ENCODE measurements at regions not wholly inside any gene's neighbourhood (a gene's known extent, or its start where the extent isn't known, plus 50 kb on each side); places are given as distances from the start of the nearest gene placed in this dataset.

DNA sequence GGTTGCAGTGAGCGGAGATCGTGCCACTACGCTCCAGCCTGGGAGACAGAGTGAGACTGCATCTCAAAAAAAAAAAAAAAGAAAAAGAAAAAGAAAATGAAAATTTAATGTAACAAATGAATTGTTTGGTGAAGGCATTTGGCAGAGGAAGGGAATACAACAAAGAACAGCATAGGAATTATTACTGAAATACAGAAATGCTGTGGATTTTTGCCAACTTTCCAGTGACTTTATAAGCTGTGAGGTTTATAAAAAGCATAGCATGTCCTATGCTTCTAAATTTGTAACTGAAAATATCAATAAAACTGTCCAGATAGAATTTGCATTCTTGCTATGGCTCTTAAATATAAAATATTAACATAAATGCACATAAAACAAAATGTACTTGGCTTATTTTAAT is 112.9 kb upstream of the IRS2 start:
- no peak overlapping the region for H3K27ac ChIP-seq
- no peak for DNase-seq
- H3K9me3 ChIP-seq: no peaks in the 10 kb centered on the region
- H3K4me3 ChIP-seq: no peak overlapping the region
- intact Hi-C loops (cut with DNase I): no loop called here
- no peaks in the 10 kb centered on the region for H3K4me1 ChIP-seq
- H3K9ac ChIP-seq (ENCODE audit: low read depth in 2 of 2, low read length in 2 of 2): no peak overlapping the region
- no peak for TF ChIP-seq CTCF (IDR thresholded peaks at IDR 0.05)
- H3K27me3 ChIP-seq: no peaks in the 10 kb centered on the region
- no peaks in the 10 kb centered on the region for H3K36me3 ChIP-seq

GRCh38 chr13:109897988-109898624 is 111.7 kb upstream of the IRS2 start:
- no peak for DNase-seq
- TF ChIP-seq CTCF (IDR thresholded peaks at IDR 0.05): no peak
- H3K27ac ChIP-seq: no peak overlapping the region
- intact Hi-C loops (cut with DNase I): no loop called here
- no peaks in the 10 kb centered on the region for H3K27me3 ChIP-seq
- no peak overlapping the region for H3K4me3 ChIP-seq
- H3K9me3 ChIP-seq: no peaks in the 10 kb centered on the region
- H3K9ac ChIP-seq (ENCODE audit: low read depth in 2 of 2, low read length in 2 of 2): no peak overlapping the region
- no peaks in the 10 kb centered on the region for H3K36me3 ChIP-seq
- no peaks in the 10 kb centered on the region for H3K4me1 ChIP-seq

GRCh38 chr13:109892101-109892500 is 105.7 kb upstream of the IRS2 start:
- Histone ChIP-seq H3K4me1 (no peaks in the 10 kb centered on the region), H3K9me3 (no peaks in the 10 kb centered on the region), H3K9ac (ENCODE audit: low read depth in 2 of 2, low read length in 2 of 2) (no peak overlapping the region), H3K27ac (no peak overlapping the region), H3K36me3 (no peaks in the 10 kb centered on the region), H3K27me3 (no peaks in the 10 kb centered on the region), H3K4me3 (no peak overlapping the region)
- no peak for TF ChIP-seq CTCF (IDR thresholded peaks at IDR 0.05)
- intact Hi-C loops (cut with DNase I): no loop called here
- DNase-seq: no peak

- intact Hi-C loops (cut with DNase I): no loop called here
- Histone ChIP-seq H3K4me3 (no peak overlapping the region), H3K9me3 (no peaks in the 10 kb centered on the region), H3K36me3 (no peaks in the 10 kb centered on the region), H3K9ac (ENCODE audit: low read depth in 2 of 2, low read length in 2 of 2) (no peak overlapping the region), H3K27ac (no peak overlapping the region), H3K27me3 (no peaks in the 10 kb centered on the region), H3K4me1 (no peaks in the 10 kb centered on the region)
- no peak for TF ChIP-seq CTCF (IDR thresholded peaks at IDR 0.05)
- no peak for DNase-seq
Observed at GRCh38 chr13:109885235-109885634, 98.9 kb upstream of the IRS2 start.

DNA sequence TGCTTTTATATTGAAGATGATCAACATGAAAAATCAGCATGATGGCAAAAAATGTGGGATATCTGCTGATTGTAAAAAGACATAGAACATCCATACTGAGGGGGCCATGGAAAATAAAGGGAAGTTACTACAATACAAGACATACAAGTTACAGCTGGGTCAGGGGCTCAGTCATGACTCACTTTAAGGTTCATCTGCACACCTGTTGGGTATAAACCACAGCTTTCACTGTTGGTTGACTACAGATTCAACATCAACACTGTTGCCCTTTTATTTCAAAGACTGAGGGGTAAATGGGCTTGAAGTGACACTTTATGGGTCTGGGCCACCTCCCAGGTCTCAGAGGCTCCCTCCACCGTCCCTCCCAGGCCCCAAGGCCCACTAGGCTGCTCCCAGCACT is 98.1 kb upstream of the IRS2 start:
- Histone ChIP-seq H3K27ac (no peak overlapping the region), H3K4me3 (no peak overlapping the region), H3K4me1 (no peaks in the 10 kb centered on the region), H3K9ac (ENCODE audit: low read depth in 2 of 2, low read length in 2 of 2) (no peak overlapping the region), H3K36me3 (no peaks in the 10 kb centered on the region), H3K27me3 (no peaks in the 10 kb centered on the region), H3K9me3 (no peaks in the 10 kb centered on the region)
- no peak for TF ChIP-seq CTCF (IDR thresholded peaks at IDR 0.05)
- intact Hi-C loops (cut with DNase I): no loop called here
- no peak for DNase-seq
